ENCODE measurements at regions not wholly inside any gene's neighbourhood (a gene's known extent, or its start where the extent isn't known, plus 50 kb on each side); places are given as distances from the start of the nearest gene placed in this dataset.

DNA sequence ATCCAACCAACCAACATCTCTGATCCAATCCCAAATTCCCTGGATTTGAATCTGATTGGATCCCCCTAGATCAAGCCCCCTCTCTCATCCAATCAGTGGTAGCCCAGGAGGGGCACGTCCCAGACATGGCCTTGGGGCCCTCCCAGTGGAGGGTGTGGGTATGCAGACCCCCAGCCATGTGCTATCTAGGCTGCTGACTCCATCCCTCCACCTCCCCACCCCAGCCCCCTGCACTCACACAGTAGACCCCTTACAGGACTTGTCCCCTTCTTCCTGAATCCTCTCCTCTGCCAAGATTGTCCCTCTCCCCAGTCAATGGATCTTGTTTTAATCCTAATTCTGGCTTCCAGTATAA is 153.4 kb downstream of the OAT start:
- Histone ChIP-seq H3K9me3 (no peaks in the 10 kb centered on the region), H3K4me3 (ENCODE audit: low read depth, low read length) (no peak overlapping the region), H3K27me3 (replicated peaks; ENCODE audit: control insufficient read depth, insufficient read depth, low read length) (no peaks in the 10 kb centered on the region; the same call in none of the 2 replicates), H3K36me3 (ENCODE audit: control insufficient read depth, insufficient read depth, low read length) (no peaks in the 10 kb centered on the region), H3K4me1 (no peaks in the 10 kb centered on the region)
- Mint-ChIP-seq H3K27ac (ENCODE audit: unreplicated experiment) (no peak overlapping the region), H3K36me3 (ENCODE audit: insufficient read depth, unreplicated experiment) (no peaks in the 10 kb centered on the region), H3K27me3 (ENCODE audit: insufficient read depth, unreplicated experiment) (peaks cover 19% of the 10 kb centered on the region), H3K4me3 (ENCODE audit: unreplicated experiment) (no peak overlapping the region), H3K4me1 (ENCODE audit: low read depth, unreplicated experiment) (no peaks in the 10 kb centered on the region), H3K9me3 (ENCODE audit: unreplicated experiment) (no peaks in the 10 kb centered on the region)
- BruUV-seq (replicated peaks), result no TSS peak
- no peak for DNase-seq
- ChIA-PET POLR2A (no interaction called here), CTCF (no interaction called here)
- TF ChIP-seq, protein P1, sequence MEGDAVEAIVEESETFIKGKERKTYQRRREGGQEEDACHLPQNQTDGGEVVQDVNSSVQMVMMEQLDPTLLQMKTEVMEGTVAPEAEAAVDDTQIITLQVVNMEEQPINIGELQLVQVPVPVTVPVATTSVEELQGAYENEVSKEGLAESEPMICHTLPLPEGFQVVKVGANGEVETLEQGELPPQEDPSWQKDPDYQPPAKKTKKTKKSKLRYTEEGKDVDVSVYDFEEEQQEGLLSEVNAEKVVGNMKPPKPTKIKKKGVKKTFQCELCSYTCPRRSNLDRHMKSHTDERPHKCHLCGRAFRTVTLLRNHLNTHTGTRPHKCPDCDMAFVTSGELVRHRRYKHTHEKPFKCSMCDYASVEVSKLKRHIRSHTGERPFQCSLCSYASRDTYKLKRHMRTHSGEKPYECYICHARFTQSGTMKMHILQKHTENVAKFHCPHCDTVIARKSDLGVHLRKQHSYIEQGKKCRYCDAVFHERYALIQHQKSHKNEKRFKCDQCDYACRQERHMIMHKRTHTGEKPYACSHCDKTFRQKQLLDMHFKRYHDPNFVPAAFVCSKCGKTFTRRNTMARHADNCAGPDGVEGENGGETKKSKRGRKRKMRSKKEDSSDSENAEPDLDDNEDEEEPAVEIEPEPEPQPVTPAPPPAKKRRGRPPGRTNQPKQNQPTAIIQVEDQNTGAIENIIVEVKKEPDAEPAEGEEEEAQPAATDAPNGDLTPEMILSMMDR (IDR thresholded peaks at IDR 0.05; ENCODE audit: insufficient read depth in 1 of 2, low read depth in 1 of 2, low read length in 1 of 2, severe bottlenecking in 1 of 2, unreplicated experiment in 1 of 2), result no peak
- intact Hi-C loops (cut with micrococcal nuclease; ENCODE audit: unreplicated experiment), result no loop called here

DNA sequence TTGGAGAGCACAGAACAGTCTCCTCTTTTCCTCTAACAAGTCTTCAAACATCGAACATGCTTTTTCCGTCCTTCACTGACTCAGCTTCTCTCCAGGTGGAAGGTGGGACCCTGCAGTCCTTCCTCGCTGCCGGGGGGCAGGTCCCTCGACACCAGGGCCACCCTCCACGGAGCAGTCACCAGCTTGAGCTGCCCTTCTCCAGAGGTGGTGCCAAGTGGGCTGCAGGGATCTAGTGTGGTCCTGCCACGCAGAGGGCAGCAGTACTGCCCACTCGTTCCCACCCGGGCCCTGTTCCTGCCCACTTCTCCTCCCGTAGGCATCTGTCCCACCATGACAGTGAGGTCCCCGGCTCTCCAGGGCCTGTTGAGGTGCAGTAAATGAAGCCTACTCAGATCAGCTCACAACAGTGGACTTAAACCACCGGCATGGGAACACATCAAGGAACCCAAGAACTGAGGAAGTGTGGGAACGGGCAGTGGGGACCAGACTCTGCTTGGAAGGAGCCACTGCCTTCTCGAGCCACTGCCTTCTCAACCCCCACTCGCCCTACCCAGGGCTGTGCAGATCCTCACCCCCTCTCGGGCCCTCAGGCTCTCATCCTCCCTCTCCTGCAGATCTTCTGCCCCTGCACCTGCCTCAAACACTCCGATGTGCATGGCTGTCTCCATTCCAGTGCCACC is 153.9 kb downstream of the OAT start:
- H3K4me1 Mint-ChIP-seq (ENCODE audit: low read depth, unreplicated experiment), result no peaks in the 10 kb centered on the region
- Histone ChIP-seq H3K4me1 (no peaks in the 10 kb centered on the region), H3K9me3 (no peaks in the 10 kb centered on the region), H3K36me3 (ENCODE audit: control insufficient read depth, insufficient read depth, low read length) (no peaks in the 10 kb centered on the region), H3K4me3 (ENCODE audit: low read depth, low read length) (no peak overlapping the region), H3K27me3 (replicated peaks; ENCODE audit: control insufficient read depth, insufficient read depth, low read length) (no peaks in the 10 kb centered on the region; the same call in none of the 2 replicates)
- CTCF ChIA-PET, result no interaction called here
- no peak for DNase-seq
- TF ChIP-seq, protein P1 (IDR thresholded peaks at IDR 0.05; ENCODE audit: insufficient read depth in 1 of 2, low read depth in 1 of 2, low read length in 1 of 2, severe bottlenecking in 1 of 2, unreplicated experiment in 1 of 2), result no peak
- H3K9me3 Mint-ChIP-seq (ENCODE audit: unreplicated experiment), result no peaks in the 10 kb centered on the region
- peaks cover 19% of the 10 kb centered on the region for H3K27me3 Mint-ChIP-seq (ENCODE audit: insufficient read depth, unreplicated experiment)
- BruUV-seq (replicated peaks), result no TSS peak
- intact Hi-C loops (cut with micrococcal nuclease; ENCODE audit: unreplicated experiment), result no loop called here
- no peaks in the 10 kb centered on the region for H3K36me3 Mint-ChIP-seq (ENCODE audit: insufficient read depth, unreplicated experiment)
- H3K27ac Mint-ChIP-seq (ENCODE audit: unreplicated experiment), result no peak overlapping the region
- no peak overlapping the region for H3K4me3 Mint-ChIP-seq (ENCODE audit: unreplicated experiment)
- POLR2A ChIA-PET, result no interaction called here

DNA sequence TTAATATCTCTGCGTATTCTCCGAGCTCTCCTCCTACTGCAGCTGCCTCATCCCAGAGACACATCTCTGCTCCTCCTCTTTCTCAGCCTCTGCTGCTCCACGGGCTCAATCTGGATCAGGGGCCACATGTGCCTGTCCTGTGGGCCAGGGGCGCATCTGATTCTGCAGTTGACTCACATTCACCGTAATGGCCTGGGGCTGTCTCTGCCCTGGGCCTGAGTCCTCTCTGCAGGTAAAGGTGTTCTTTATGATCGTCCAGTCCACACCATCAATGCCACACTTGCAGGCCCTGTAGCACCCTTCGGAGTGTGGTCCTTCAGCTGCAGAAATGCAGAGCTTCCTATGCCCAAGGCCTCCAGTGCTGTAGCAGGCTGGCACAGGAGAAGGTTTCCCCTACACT is 154.5 kb downstream of the OAT start:
- Histone ChIP-seq H3K4me1 (no peaks in the 10 kb centered on the region), H3K4me3 (ENCODE audit: low read depth, low read length) (no peak overlapping the region), H3K36me3 (ENCODE audit: control insufficient read depth, insufficient read depth, low read length) (no peaks in the 10 kb centered on the region), H3K9me3 (no peaks in the 10 kb centered on the region), H3K27me3 (replicated peaks; ENCODE audit: control insufficient read depth, insufficient read depth, low read length) (no peaks in the 10 kb centered on the region; the same call in none of the 2 replicates)
- ChIA-PET POLR2A (no interaction called here), CTCF (no interaction called here)
- no peak for DNase-seq
- intact Hi-C loops (cut with micrococcal nuclease; ENCODE audit: unreplicated experiment), result no loop called here
- Mint-ChIP-seq H3K4me3 (ENCODE audit: unreplicated experiment) (no peak overlapping the region), H3K27ac (ENCODE audit: unreplicated experiment) (no peak overlapping the region), H3K9me3 (ENCODE audit: unreplicated experiment) (no peaks in the 10 kb centered on the region), H3K4me1 (ENCODE audit: low read depth, unreplicated experiment) (no peaks in the 10 kb centered on the region), H3K36me3 (ENCODE audit: insufficient read depth, unreplicated experiment) (no peaks in the 10 kb centered on the region), H3K27me3 (ENCODE audit: insufficient read depth, unreplicated experiment) (peaks cover 19% of the 10 kb centered on the region)
- no TSS peak for BruUV-seq (replicated peaks)
- TF ChIP-seq, protein P1 (IDR thresholded peaks at IDR 0.05; ENCODE audit: insufficient read depth in 1 of 2, low read depth in 1 of 2, low read length in 1 of 2, severe bottlenecking in 1 of 2, unreplicated experiment in 1 of 2), result no peak
